GM23338 (cell line): ENCODE measurements at regions not wholly inside any gene's neighbourhood (a gene's known extent, or its start where the extent isn't known, plus 50 kb on each side); places are given as distances from the start of the nearest gene placed in this dataset.

Source experiments
- ATAC-seq: fragments of 200-7000 bp; cut with Tn5 transposase; 3 replicates; pipeline ENCODE4 v1.9.1; 2020
- DNase-seq: peaks from one replicate; pipeline ENCODE4 v3.0.0-alpha.2; 2015; ENCODE audit warnings: low spot score
- H2AFZ ChIP-seq: fragments of 200-600 bp; sonication (generic); 2 replicates; pipeline ENCODE4 v1.8.0; 2016; ENCODE audit warnings: antibody characterized with exemption, mild to moderate bottlenecking, moderate library complexity
- H3F3A ChIP-seq: fragments of 200-600 bp; sonication (generic); replicated peaks from 2 replicates; pipeline ENCODE4 v1.8.0; 2017; ENCODE audit warnings: antibody characterized with exemption, mixed run types, low read depth
- H3K27ac ChIP-seq: fragments of 200-600 bp; sonication (generic); 2 replicates; pipeline ENCODE4 v1.6.1; 2016; ENCODE audit warnings: low read depth
- H3K27me3 ChIP-seq: fragments of 200-600 bp; sonication (generic); 2 replicates; pipeline ENCODE4 v1.8.0; 2016; ENCODE audit warnings: mild to moderate bottlenecking, mixed run types, moderate library complexity; ENCODE audit not compliant: insufficient read depth
- H3K36me3 ChIP-seq: fragments of 200-600 bp; sonication (generic); 2 replicates; pipeline ENCODE4 v1.8.0; 2016; ENCODE audit warnings: mild to moderate bottlenecking; ENCODE audit not compliant: insufficient read depth
- H3K4me1 ChIP-seq: fragments of 200-600 bp; sonication (generic); 2 replicates; pipeline ENCODE4 v1.8.0; 2016; ENCODE audit warnings: mild to moderate bottlenecking, moderate library complexity; ENCODE audit not compliant: insufficient read depth
- H3K4me2 ChIP-seq: fragments of 200-600 bp; sonication (generic); 2 replicates; pipeline ENCODE4 v1.7.1; 2017; ENCODE audit warnings: mixed run types
- H3K4me3 ChIP-seq: fragments of 200-600 bp; sonication (generic); 2 replicates; pipeline ENCODE4 v1.6.1; 2016; ENCODE audit warnings: mixed run types
- H3K79me2 ChIP-seq: fragments of 200-600 bp; sonication (generic); replicated peaks from 2 replicates; pipeline ENCODE4 v1.8.0; 2017; ENCODE audit warnings: mild to moderate bottlenecking; ENCODE audit not compliant: insufficient read depth
- H3K9me2 ChIP-seq: fragments of 200-600 bp; sonication (generic); 2 replicates; pipeline ENCODE4 v1.8.0; 2017; ENCODE audit not compliant: insufficient read depth
- H4K20me1 ChIP-seq: fragments of 200-600 bp; sonication (generic); replicated peaks from 2 replicates; pipeline ENCODE4 v1.8.0; 2017; ENCODE audit warnings: mild to moderate bottlenecking; ENCODE audit not compliant: insufficient read depth
- H3K27ac Mint-ChIP-seq: 2 replicates; pipeline ENCODE4 v1.8.0; 2020; ENCODE audit warnings: inconsistent platforms, mild to moderate bottlenecking, moderate library complexity, mixed read lengths
- H3K27me3 Mint-ChIP-seq: 3 replicates; pipeline ENCODE4 v1.8.0; 2022; ENCODE audit warnings: low read depth, mild to moderate bottlenecking, moderate library complexity, mixed read lengths, inconsistent platforms; ENCODE audit not compliant: insufficient read depth, poor library complexity
- H3K36me3 Mint-ChIP-seq: 3 replicates; pipeline ENCODE4 v1.8.0; 2021; ENCODE audit warnings: low read depth, mild to moderate bottlenecking, inconsistent platforms, moderate library complexity, mixed read lengths
- H3K4me1 Mint-ChIP-seq: 3 replicates; pipeline ENCODE4 v1.8.0; 2020; ENCODE audit warnings: mild to moderate bottlenecking, inconsistent platforms, mixed read lengths
- H3K4me3 Mint-ChIP-seq: 3 replicates; pipeline ENCODE4 v1.8.0; 2021; ENCODE audit warnings: moderate library complexity, mild to moderate bottlenecking, inconsistent platforms, mixed read lengths
- H3K9me3 Mint-ChIP-seq: 3 replicates; pipeline ENCODE4 v1.8.0; 2020; ENCODE audit warnings: moderate library complexity, mild to moderate bottlenecking, inconsistent platforms, mixed read lengths
- CTCF ChIP-seq, 2 experiments: fragments of 200-600 bp in 1 of 2; sonication (generic) in 1 of 2; conservative IDR thresholded peaks; 2 replicates each; pipeline versions ENCODE4 v1.5.1 to v1.6.1; 2016 to 2017; ENCODE audit warnings: antibody characterized with exemption in 2 of 2, low read depth in 2 of 2, mild to moderate bottlenecking in 2 of 2, moderate library complexity in 1 of 2
- EZH2 ChIP-seq: fragments of 200-600 bp; sonication (generic); IDR thresholded peaks from one replicate; pipeline ENCODE4 v1.8.0; 2017; ENCODE audit warnings: antibody characterized with exemption, mild to moderate bottlenecking, low read depth; ENCODE audit not compliant: unreplicated experiment
- NANOG ChIP-seq: IDR thresholded peaks from 2 replicates; pipeline ENCODE4 v1.6.1; 2016; ENCODE audit warnings: antibody characterized with exemption, borderline replicate concordance
- POLR2AphosphoS5 ChIP-seq: IDR thresholded peaks from 2 replicates; pipeline ENCODE4 v1.6.1; 2016; ENCODE audit warnings: antibody characterized with exemption, low read depth
- REST ChIP-seq: IDR thresholded peaks from one replicate; pipeline ENCODE4 v1.6.1; 2018; ENCODE audit warnings: antibody characterized with exemption; ENCODE audit not compliant: unreplicated experiment
- ZNF114 ChIP-seq: fragments of 250-450 bp; sonication (Bioruptor Pico); IDR thresholded peaks from 2 replicates; pipeline ENCODE4 v1.5.0; 2020; ENCODE audit warnings: mild to moderate bottlenecking, moderate library complexity
- ZNF462 ChIP-seq: fragments of 250-450 bp; sonication (Bioruptor Pico); IDR thresholded peaks from 2 replicates; pipeline ENCODE4 v1.5.0; 2020; ENCODE audit warnings: mild to moderate bottlenecking, moderate library complexity

GRCh38 chr18:13998571-13998970 lies 83.2 kb upstream of the MC2R start:
- H3K27me3 ChIP-seq, result no peaks in the 10 kb centered on the region
- ATAC-seq, result no peak
- peaks cover 5% of the 10 kb centered on the region; the same call in 1 of the 3 replicates for H3K9me3 Mint-ChIP-seq

More at GRCh38 chr18:13998571-13998970, 83.2 kb upstream of the MC2R start:
- no peak for DNase-seq
- TF ChIP-seq CTCF (conservative IDR thresholded peaks at IDR 0.05; ENCODE audit: low read depth in 2 of 2), result no peak
- TF ChIP-seq ZNF114 (CRISPR knock-in tag), result no peak
- no peak for TF ChIP-seq ZNF462 (CRISPR knock-in tag)
- TF ChIP-seq EZH2, result no peak
- TF ChIP-seq POLR2AphosphoS5, result no peak
- no peak for TF ChIP-seq REST
- TF ChIP-seq NANOG, result no peak
- Mint-ChIP-seq H3K27me3 (no peaks in the 10 kb centered on the region), H3K4me3 (no peak overlapping the region), H3K27ac (no peak overlapping the region), H3K36me3 (peaks cover 2% of the 10 kb centered on the region; the same call in 1 of the 3 replicates), H3K4me1 (no peaks in the 10 kb centered on the region)
- H4K20me1 ChIP-seq, result no peaks in the 10 kb centered on the region
- no peak overlapping the region for H3K4me2 ChIP-seq
- H3K4me3 ChIP-seq, result no peak overlapping the region
- H3K36me3 ChIP-seq, result no peaks in the 10 kb centered on the region
- H3K79me2 ChIP-seq, result no peaks in the 10 kb centered on the region
- no peak overlapping the region for H3K27ac ChIP-seq
- no peak overlapping the region for H2AFZ ChIP-seq
- peaks cover 3% of the 10 kb centered on the region; the same call in 1 of the 2 replicates for H3K9me2 ChIP-seq
- H3K4me1 ChIP-seq, result no peaks in the 10 kb centered on the region
- H3F3A ChIP-seq, result no peaks in the 10 kb centered on the region
